ENCODE measurements at regions not wholly inside any gene's neighbourhood (a gene's known extent, or its start where the extent isn't known, plus 50 kb on each side); places are given as distances from the start of the nearest gene placed in this dataset.

- TF ChIP-seq SMC3 (IDR thresholded peaks at IDR 0.05; ENCODE audit: low read depth, low read length) (no peak), CEBPB (IDR thresholded peaks at IDR 0.05; ENCODE audit: low read depth, low read length) (no peak), CTCF (conservative IDR thresholded peaks at IDR 0.05; ENCODE audit: low read depth, low read length) (no peak), POLR2A (IDR thresholded peaks at IDR 0.05; ENCODE audit: low read depth, low read length) (no peak), USF2 (IDR thresholded peaks at IDR 0.05; ENCODE audit: low read depth, low read length) (no peak), RCOR1 (IDR thresholded peaks at IDR 0.05; ENCODE audit: insufficient replicate concordance, low read length) (no peak), BHLHE40 (IDR thresholded peaks at IDR 0.05; ENCODE audit: low read depth, low read length) (no peak), FOS (IDR thresholded peaks at IDR 0.05; ENCODE audit: low read depth, low read length) (no peak), RFX5 (IDR thresholded peaks at IDR 0.05; ENCODE audit: low read depth, low read length) (no peak), MAFK (IDR thresholded peaks at IDR 0.05; ENCODE audit: low read depth, low read length) (no peak)
Measured at GRCh38 chr6:1499777-1500176, 109.9 kb upstream of the FOXC1 start.

All from IMR-90 (cell line).